Mesothelial cell of epicardium (in vitro differentiated cells): ENCODE measurements at regions not wholly inside any gene's neighbourhood (a gene's known extent, or its start where the extent isn't known, plus 50 kb on each side); places are given as distances from the start of the nearest gene placed in this dataset.

ENCODE experiments used
- DNase-seq, 2 experiments: peaks; one replicate each; pipeline ENCODE4 v3.0.0; 2021; ENCODE audit warnings: low spot score in 2 of 2; ENCODE audit not compliant: unreplicated experiment in 2 of 2
- H3K27ac Mint-ChIP-seq: 2 replicates; pipeline ENCODE4 v1.8.0; 2021; ENCODE audit warnings: mixed read lengths
- H3K27me3 Mint-ChIP-seq: 2 replicates; pipeline ENCODE4 v1.8.0; 2021; ENCODE audit warnings: low read depth, mixed read lengths
- H3K36me3 Mint-ChIP-seq: 2 replicates; pipeline ENCODE4 v1.8.0; 2021; ENCODE audit warnings: mixed read lengths
- H3K4me1 Mint-ChIP-seq: 2 replicates; pipeline ENCODE4 v1.8.0; 2021; ENCODE audit warnings: mixed read lengths
- H3K4me3 Mint-ChIP-seq: 2 replicates; pipeline ENCODE4 v1.8.0; 2021; ENCODE audit warnings: mild to moderate bottlenecking, moderate library complexity, mixed read lengths
- H3K9me3 Mint-ChIP-seq: 2 replicates; pipeline ENCODE4 v1.8.0; 2021; ENCODE audit warnings: mixed read lengths
- CTCF ChIP-seq: fragments of 200-600 bp; sonication (generic); IDR thresholded peaks from one replicate; pipeline ENCODE4 v1.5.0; 2021; ENCODE audit warnings: antibody characterized with exemption; ENCODE audit not compliant: unreplicated experiment

DNA sequence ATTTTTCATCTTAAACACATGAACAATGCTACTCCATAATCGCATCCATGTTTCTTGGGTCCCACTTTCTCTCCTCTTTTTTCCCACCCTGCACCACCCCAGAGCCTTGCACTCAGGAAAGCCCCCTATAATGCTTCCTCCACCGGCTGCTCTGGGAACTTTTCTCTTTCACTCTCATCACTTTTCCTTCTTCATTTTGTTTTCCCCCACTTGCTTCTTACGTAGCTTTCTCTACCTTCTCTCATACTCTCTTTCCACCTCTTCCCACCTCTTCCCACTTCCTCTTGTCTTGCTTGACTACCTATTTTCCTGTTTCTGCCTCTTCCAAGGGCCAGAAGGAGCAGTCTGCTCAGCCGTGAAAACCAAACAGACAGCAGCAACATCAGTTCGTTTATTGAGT is 229.5 kb upstream of the RHOBTB1 start:
- peaks cover 4% of the 10 kb centered on the region for H3K9me3 Mint-ChIP-seq
- H3K27ac Mint-ChIP-seq = no peak overlapping the region
- H3K36me3 Mint-ChIP-seq = peaks cover 2% of the 10 kb centered on the region
- DNase-seq = no peak
- H3K4me1 Mint-ChIP-seq = peaks cover 24% of the 10 kb centered on the region
- no peak for TF ChIP-seq CTCF
- H3K27me3 Mint-ChIP-seq = no peaks in the 10 kb centered on the region
- no peak overlapping the region for H3K4me3 Mint-ChIP-seq

DNA sequence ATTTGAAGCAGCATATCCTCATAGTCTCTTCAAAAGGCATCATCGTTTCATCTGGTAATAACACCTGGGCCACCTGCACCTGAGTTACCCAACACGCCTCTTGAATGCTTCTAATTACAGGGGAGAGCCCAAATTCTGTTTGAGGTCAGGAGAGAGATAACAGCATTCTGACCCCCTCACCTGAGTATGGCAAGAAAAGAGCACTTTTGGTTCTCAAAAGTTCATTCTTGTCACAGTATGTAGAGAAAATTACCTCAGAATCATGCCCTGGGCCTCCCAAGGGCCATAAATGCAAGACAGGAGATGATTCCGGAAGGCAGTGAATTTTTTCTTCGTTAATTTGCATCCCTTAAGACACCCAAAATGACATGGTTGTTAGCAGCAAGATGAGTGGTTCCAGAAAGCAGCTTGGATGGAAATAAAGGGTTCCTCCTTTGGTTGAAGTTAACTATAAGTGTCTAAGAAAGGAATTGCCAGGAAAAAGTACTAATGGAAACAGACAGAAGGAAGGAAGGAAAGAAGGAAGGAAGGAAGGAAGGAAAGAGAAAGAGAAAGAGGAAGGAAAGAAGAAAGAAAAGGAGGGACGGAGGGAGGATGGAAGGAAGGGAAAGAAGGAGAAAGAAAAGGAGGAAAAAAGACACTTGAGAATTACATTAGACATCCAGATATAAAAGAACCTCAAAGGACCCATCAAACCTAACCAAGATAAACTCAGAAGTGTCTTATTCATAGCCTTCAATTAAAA is 228.4 kb upstream of the RHOBTB1 start:
- H3K27ac Mint-ChIP-seq = no peak overlapping the region
- no peak for DNase-seq
- TF ChIP-seq CTCF = no peak
- peaks cover 23% of the 10 kb centered on the region for H3K4me1 Mint-ChIP-seq
- H3K27me3 Mint-ChIP-seq = no peaks in the 10 kb centered on the region
- H3K4me3 Mint-ChIP-seq = no peak overlapping the region
- H3K9me3 Mint-ChIP-seq = peaks cover 14% of the 10 kb centered on the region
- H3K36me3 Mint-ChIP-seq = peaks cover 12% of the 10 kb centered on the region

- TF ChIP-seq CTCF = no peak
- H3K4me1 Mint-ChIP-seq = peaks cover 16% of the 10 kb centered on the region
- no peak overlapping the region for H3K27ac Mint-ChIP-seq
- H3K27me3 Mint-ChIP-seq = no peaks in the 10 kb centered on the region
- H3K4me3 Mint-ChIP-seq = no peak overlapping the region
- DNase-seq = no peak
- H3K9me3 Mint-ChIP-seq = peaks cover 15% of the 10 kb centered on the region
- H3K36me3 Mint-ChIP-seq = peaks cover 12% of the 10 kb centered on the region
Measured at GRCh38 chr10:61170594-61170993, 226.6 kb upstream of the RHOBTB1 start.

DNA sequence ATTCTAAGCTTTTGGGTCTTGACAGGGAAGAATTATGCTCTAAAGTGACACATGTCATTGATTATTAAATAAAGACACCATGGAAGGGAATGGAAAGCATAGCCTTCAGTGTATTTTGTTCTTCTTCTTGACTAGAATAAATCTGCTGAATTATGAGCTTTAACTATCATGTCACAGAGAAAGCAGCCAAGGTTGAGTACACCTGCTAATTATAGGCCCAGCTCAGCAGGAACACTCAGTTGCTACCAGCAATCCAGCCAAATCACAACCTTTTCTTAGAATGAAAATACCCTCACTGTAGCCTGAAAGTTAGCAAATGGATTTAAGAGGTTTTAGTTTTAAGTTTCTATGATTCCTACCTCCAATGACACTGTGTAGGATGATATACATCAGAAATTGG is 225.3 kb upstream of the RHOBTB1 start:
- Mint-ChIP-seq H3K36me3 (peaks cover 12% of the 10 kb centered on the region), H3K27ac (no peak overlapping the region), H3K27me3 (no peaks in the 10 kb centered on the region), H3K4me3 (no peak overlapping the region), H3K9me3 (peaks cover 15% of the 10 kb centered on the region), H3K4me1 (peaks cover 18% of the 10 kb centered on the region)
- TF ChIP-seq CTCF = no peak
- DNase-seq = no peak

DNA sequence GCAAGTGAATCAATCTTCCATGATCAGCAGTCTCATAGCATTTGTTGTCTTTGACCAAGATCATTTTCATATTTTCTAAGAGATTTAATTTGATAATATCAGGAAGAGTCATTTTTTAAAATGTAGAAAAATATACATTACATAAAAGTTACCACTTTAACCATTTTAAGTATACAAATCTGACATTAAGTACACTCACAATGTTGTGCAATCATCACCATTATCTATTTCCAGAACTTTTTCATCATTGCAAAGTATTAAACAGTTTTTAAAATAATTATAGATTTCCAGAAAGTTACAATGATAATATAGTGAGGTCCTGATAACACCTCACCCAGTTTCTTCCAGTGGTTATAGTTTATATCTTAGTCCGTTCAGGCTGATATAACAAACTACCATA is 222.5 kb upstream of the RHOBTB1 start:
- TF ChIP-seq CTCF = no peak
- Mint-ChIP-seq H3K36me3 (peaks cover 12% of the 10 kb centered on the region), H3K27ac (no peak overlapping the region), H3K9me3 (peaks cover 22% of the 10 kb centered on the region), H3K27me3 (no peaks in the 10 kb centered on the region), H3K4me3 (no peak overlapping the region), H3K4me1 (peaks cover 33% of the 10 kb centered on the region)
- DNase-seq = no peak

DNA sequence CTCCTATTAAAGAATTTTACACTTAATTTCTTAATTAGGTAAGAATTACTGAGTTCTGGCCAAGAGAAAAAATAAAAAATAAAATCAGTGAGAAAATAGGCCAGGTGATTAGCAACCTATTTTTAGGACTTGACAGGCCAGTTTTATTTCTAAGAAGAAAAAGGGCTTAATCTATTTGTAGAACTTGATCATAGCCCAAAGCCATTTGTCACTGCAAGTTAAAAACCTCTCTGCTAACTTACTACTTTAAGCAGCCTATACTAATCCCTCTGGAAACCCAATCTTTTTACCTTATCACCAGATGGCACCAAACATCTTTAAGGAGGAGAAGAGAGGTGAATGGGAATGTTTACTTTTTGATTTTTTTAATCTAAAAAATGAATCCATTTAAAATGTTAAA is 222.1 kb upstream of the RHOBTB1 start:
- no peaks in the 10 kb centered on the region for H3K27me3 Mint-ChIP-seq
- DNase-seq = no peak
- peaks cover 25% of the 10 kb centered on the region for H3K9me3 Mint-ChIP-seq
- no peak overlapping the region for H3K4me3 Mint-ChIP-seq
- peaks cover 33% of the 10 kb centered on the region for H3K4me1 Mint-ChIP-seq
- no peak overlapping the region for H3K27ac Mint-ChIP-seq
- TF ChIP-seq CTCF = no peak
- peaks cover 12% of the 10 kb centered on the region for H3K36me3 Mint-ChIP-seq
